ENCODE measurements at regions not wholly inside any gene's neighbourhood (a gene's known extent, or its start where the extent isn't known, plus 50 kb on each side); places are given as distances from the start of the nearest gene placed in this dataset.

GRCh38 chr2:45337481-45337880 lies 273.6 kb downstream of the SRBD1 start:
- DNase-seq: no peak

GRCh38 chr2:45334205-45334604 lies 276.9 kb downstream of the SRBD1 start:
- no peak for DNase-seq

GRCh38 chr2:45332567-45332966 lies 278.5 kb downstream of the SRBD1 start:
- no peak for DNase-seq

GRCh38 chr2:45332094-45332493 lies 279.0 kb downstream of the SRBD1 start:
- DNase-seq: no peak

GRCh38 chr2:45331410-45331786 lies 279.7 kb downstream of the SRBD1 start:
- no peak for DNase-seq

- peak; percentile 16 for DNase-seq
Observed at GRCh38 chr2:45330637-45331409, 280.2 kb downstream of the SRBD1 start.

- no peak for DNase-seq
Observed at GRCh38 chr2:45330108-45330507, 281.0 kb downstream of the SRBD1 start.

GRCh38 chr2:45329045-45329677 lies 281.9 kb downstream of the SRBD1 start:
- no peak for DNase-seq

GRCh38 chr2:45328264-45328870 lies 282.7 kb downstream of the SRBD1 start:
- DNase-seq: no peak

GRCh38 chr2:45323344-45323743 lies 287.7 kb downstream of the SRBD1 start:
- no peak for DNase-seq

- no peak for DNase-seq
Observed at GRCh38 chr2:45320956-45321355, 290.1 kb downstream of the SRBD1 start.

GRCh38 chr2:45319683-45320455 lies 291.2 kb downstream of the SRBD1 start:
- no peak for DNase-seq

GRCh38 chr2:45318686-45319085 lies 292.4 kb downstream of the SRBD1 start:
- no peak for DNase-seq

- DNase-seq: no peak
Observed at GRCh38 chr2:45316576-45317338, 294.3 kb downstream of the SRBD1 start.

GRCh38 chr2:45315861-45316260 lies 295.2 kb downstream of the SRBD1 start:
- DNase-seq: no peak

GRCh38 chr2:45312275-45312674 lies 298.8 kb downstream of the SRBD1 start:
- no peak for DNase-seq

GRCh38 chr2:45311559-45311958 lies 299.5 kb downstream of the SRBD1 start:
- DNase-seq: no peak

GRCh38 chr2:45307147-45307546 lies 297.9 kb upstream of the SIX2 start:
- no peak for DNase-seq

GRCh38 chr2:45305599-45305998 lies 296.3 kb upstream of the SIX2 start:
- no peak for DNase-seq

- DNase-seq: no peak
Observed at GRCh38 chr2:45303417-45304202, 294.4 kb upstream of the SIX2 start.

GRCh38 chr2:45301307-45302277 lies 292.3 kb upstream of the SIX2 start:
- DNase-seq: peak; percentile 96
